GM21447 (cell line): ENCODE measurements at regions not wholly inside any gene's neighbourhood (a gene's known extent, or its start where the extent isn't known, plus 50 kb on each side); places are given as distances from the start of the nearest gene placed in this dataset.
"Not testable (repeated sequence)": the region's sequence is repeated elsewhere in the genome, so short reads cannot be mapped to it uniquely, and the experiment has no call there.

ENCODE experiments used
- ATAC-seq: cut with Tn5 transposase; IDR thresholded peaks from one replicate; pipeline ENCODE4 v1.9.1; 2021; ENCODE audit not compliant: unreplicated experiment

- no peak for ATAC-seq
These were observed 210.0 kb upstream of the PROK2 start for GRCh38 chr3:71994906-71995305.

GRCh38 chr3:71994203-71994602, 209.3 kb upstream of the PROK2 start:
- ATAC-seq, result no peak

DNA sequence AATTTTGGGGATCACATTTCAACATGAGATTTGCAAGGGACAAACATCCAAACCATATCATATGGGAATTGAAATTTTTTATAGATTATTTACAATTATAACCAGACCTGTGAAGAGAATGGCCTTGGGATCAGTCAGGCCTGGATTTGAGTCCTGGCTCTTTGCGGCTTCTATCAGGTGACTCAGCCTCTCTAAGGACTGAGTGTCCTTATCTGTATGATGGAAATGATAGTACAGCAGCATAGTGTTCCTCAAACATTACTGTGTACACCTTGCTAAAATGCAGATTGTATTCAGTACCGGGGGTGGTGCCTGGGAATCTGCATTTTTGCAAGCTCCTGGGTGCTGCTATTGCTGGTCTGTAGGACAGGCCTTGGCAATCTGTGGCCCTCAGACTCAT, 206.7 kb upstream of the PROK2 start:
- no peak for ATAC-seq

GRCh38 chr3:71991046-71991445, 206.1 kb upstream of the PROK2 start:
- ATAC-seq, result no peak

- ATAC-seq, result no peak
These were observed 205.6 kb upstream of the PROK2 start for GRCh38 chr3:71990545-71990944.

GRCh38 chr3:71989165-71989564, 204.2 kb upstream of the PROK2 start:
- ATAC-seq, result no peak

GRCh38 chr3:71987828-71988227, 202.9 kb upstream of the PROK2 start:
- no peak for ATAC-seq

DNA sequence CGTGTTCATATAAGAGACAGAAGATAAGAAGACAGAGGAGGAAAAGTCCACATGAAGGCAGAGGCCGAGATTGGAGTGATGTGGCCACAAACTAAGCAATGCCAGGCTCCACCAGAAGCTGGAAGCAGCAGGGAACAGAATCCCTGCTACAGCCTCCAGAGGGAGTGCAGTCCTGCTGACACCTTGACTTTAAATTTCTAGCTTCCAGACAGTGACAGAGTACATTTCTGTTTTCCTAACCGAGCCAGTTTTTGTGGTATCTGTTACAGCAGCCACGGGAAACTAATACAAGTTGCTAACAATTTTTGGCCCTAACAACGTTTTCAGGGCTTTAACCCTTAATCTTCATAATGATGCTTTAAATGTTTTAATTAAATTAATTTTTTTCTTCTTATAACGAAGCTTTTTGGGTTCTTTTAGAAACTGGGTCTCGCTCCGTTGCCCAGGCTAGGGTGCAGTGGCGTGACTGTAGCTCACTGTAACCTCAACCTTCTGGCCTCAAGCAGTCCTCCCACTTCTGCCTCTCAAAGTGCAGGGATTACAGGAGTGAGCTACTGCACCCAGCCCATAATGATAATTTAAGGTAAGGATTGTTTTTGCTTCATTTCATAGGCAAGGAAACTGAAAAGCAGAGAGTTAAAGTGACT, 202.3 kb upstream of the PROK2 start:
- no peak for ATAC-seq

DNA sequence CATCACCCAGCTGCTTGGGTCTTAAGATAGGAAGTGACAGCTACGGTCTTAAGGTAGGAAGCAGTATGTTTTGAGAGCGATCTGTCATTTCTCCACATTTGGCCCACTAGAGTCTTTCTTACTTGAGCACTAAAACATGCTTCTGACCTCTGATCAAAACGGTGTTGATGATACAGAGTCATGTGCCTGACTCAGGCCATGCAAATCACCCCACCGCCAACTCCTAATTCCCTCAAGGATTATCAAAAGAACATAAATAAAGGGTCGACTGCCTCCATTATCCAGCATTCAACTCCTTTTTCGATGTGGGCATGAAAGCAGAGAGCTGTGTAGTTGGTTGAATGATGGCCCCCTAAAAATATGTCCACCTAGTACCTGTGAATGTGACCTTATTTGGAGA, 201.7 kb upstream of the PROK2 start:
- ATAC-seq, result no peak

GRCh38 chr3:71984843-71985613, 200.1 kb upstream of the PROK2 start:
- peak; percentile 88 for ATAC-seq

- ATAC-seq, result no peak
These were observed 198.7 kb upstream of the PROK2 start for GRCh38 chr3:71983694-71984093.

DNA sequence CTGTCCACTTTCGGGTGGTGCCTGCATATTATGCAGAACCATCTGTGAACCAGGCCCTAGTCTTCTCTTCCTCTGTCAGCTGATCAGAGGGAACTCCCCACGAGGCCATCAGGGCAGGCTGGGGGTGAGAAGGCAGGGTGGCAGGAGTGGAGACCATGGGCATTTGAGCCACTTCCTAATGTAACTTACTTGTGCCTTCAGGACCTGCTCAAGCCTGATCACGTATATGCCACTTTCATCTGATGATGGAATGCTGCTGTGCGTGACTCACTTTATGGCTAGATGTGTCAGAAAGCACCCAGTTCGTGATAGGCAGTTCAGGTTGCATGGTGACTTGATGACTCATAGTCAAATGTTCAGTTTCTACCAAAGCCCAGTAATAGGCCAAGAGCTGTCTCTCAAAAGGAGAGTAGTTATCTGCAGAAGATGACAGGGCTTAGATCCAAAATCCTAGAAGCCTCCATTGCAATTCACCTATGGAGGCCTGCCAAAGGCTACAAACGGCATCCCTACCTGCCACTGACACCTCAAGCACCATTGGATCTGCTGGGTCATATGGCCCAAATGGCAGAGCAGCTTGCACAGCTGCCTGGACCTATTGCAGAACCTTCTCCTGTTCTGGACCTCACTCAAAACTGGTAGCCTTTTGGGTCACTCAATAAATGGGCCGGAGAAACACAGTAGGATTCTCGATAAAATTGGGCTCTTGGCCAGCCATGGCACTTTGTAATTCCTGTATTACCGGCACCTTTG, 197.7 kb upstream of the PROK2 start:
- not testable (repeated sequence) for ATAC-seq

GRCh38 chr3:71979175-71979574, 194.2 kb upstream of the PROK2 start:
- no peak for ATAC-seq

- ATAC-seq, result peak; percentile 84
These were observed 193.3 kb upstream of the PROK2 start for GRCh38 chr3:71978150-71978721.

GRCh38 chr3:71977525-71977924, 192.6 kb upstream of the PROK2 start:
- ATAC-seq, result no peak

DNA sequence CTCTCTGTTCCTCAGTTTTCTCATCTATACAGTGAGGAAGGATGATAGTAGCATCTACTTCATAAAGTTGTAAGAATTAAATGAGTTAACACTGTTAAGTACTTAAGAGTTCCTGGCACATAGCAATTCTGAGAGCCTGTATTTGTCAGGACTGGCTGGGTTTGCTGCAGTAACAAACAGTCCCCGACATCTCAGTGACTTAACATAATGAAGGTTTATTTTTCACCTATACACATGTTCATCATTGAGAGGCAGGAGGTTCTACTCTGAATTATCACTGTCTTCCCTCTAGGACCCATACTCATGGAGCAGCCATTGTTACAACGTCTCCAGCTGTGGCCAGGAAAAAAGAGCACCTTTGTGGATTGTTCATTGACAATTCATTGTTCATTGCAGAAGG, 190.6 kb upstream of the PROK2 start:
- no peak for ATAC-seq

GRCh38 chr3:71974786-71975185, 189.8 kb upstream of the PROK2 start:
- ATAC-seq, result no peak

- no peak for ATAC-seq
These were observed 188.5 kb upstream of the PROK2 start for GRCh38 chr3:71973274-71974030.

GRCh38 chr3:71972031-71972430, 187.1 kb upstream of the PROK2 start:
- no peak for ATAC-seq

DNA sequence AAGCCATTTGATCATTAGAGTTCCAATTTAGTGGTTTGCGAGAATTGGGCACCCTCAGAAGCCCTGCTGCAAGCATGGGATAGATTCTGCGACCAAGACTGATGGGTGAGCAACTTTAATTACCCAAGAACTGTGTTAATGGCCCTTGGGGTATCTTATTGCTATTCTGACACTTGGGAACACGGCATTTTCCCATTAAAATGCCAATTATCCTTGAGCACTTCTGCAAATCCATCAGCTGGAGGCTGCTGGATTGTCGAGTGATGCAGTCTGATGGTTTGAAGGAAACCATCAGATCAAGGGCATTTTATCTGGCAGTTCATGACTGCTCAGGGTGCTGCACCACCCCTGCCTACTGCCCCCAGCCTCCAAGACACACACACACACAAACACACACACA, 183.6 kb upstream of the PROK2 start:
- no peak for ATAC-seq

GRCh38 chr3:71966185-71966584, 181.2 kb upstream of the PROK2 start:
- no peak for ATAC-seq
